ENCODE measurements at regions not wholly inside any gene's neighbourhood (a gene's known extent, or its start where the extent isn't known, plus 50 kb on each side); places are given as distances from the start of the nearest gene placed in this dataset.

GRCh38 chr17:12296209-12296625, 275.5 kb downstream of the MAP2K4 start:
- DNase-seq = no peak

DNA sequence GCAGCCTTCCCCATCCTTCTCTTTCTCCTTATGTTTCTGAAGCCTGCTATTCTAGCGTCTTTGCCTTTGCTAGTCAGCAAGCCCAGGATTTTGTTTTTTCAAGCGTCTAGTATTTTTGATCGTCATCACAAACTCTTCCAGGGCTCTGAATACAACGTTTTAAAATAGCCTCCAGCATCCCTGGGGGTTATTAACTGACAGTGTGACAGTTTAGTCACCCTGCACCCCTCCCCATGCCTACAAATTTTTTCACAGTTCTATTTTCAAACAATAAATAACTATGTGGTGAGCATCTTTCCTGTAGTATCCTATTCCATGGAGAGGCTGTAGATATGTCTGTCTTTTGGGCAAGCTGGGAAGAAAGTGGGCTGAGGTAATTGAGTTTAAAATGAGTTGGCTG, 280.9 kb downstream of the MAP2K4 start:
- DNase-seq = no peak

- no peak for DNase-seq
Measured at GRCh38 chr17:12302711-12303110, 282.0 kb downstream of the MAP2K4 start.

- DNase-seq = no peak
Measured at GRCh38 chr17:12310811-12311210, 290.1 kb downstream of the MAP2K4 start.

- DNase-seq = no peak
Measured at GRCh38 chr17:12312692-12313091, 292.0 kb downstream of the MAP2K4 start.

- DNase-seq = no peak
Measured at GRCh38 chr17:12313786-12314185, 293.1 kb downstream of the MAP2K4 start.

- no peak for DNase-seq
Measured at GRCh38 chr17:12316021-12316420, 295.3 kb downstream of the MAP2K4 start.

GRCh38 chr17:12318571-12319266, 298.0 kb downstream of the MAP2K4 start:
- no peak for DNase-seq

DNA sequence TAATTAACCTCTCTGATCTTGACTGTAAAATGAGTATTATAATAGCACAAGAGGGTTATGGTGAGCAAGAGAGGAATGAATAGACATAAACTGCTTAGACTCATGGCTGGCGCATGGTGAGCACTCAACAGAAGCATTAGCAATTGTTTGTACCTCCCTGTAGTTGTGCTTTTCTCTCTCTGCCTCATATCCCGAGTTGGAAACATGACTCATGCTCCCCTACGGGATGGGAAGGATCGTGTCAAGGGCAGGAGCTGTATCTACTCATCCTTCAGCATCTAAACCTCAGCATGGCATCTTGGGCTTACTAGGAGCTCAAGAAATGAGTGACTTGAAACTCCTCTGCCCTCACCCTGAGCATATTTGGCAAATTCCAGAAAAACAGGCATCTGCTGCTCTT, 299.6 kb downstream of the MAP2K4 start:
- no peak for DNase-seq

DNA sequence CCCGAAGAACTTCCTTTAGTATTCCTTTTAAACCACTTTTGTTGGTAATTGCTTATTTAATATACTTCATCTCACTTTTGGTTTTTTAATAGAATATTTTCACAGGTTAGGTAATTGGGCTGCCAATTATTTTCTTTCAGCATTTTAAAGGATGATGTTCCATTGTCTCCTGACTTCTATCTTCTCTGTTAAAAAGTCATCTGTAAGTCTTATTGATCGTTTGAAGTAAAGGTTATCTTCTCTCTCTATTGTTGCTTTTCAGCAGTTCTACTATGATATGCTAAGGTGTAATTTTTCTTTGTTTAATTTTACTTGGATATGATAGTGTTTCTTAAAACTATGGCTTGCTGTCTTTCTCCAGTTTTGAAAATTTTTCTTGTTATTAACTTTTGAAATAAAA, 307.5 kb downstream of the MAP2K4 start:
- DNase-seq = no peak

- DNase-seq = no peak
Measured at GRCh38 chr17:12330456-12330855, 309.8 kb downstream of the MAP2K4 start.

DNA sequence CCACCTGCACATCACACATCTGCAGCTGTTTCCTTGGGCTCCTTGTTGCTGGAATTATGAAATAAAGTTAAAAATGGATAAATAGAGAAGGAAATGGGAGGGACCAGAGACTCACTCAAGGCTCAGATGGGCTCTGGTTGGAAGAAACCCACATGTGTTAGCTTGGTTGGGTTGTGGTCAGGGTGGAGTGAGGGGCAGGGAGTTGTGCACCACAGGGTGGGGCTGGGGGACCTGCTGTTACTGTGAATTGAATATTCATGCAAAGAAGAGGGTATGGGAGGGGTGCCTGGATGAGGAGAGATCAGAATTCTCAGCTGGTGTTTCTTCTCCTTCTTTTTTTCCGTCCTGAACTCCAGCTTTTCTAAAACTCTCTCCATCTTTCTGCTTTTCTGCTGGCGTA, 320.7 kb downstream of the MAP2K4 start:
- DNase-seq = no peak

DNA sequence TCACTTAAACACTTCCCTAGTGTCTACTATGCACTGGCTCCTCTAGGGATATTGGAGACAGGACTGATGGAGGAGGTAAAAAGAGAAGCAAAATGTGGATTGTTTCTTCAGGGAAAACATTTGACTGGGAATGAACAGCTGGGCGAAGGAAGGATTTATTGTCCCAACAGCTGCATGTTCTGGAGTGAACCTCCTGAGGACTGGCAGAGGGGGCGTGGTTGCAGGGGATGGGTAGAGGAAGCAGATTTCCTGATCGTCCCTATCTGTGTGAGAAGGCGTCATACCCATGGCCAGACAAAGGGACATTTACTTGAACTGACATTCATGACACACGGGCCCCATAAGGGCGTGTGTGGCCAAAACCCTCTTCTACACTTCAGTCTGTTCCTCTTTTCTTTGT, 321.5 kb downstream of the MAP2K4 start:
- DNase-seq = no peak

- DNase-seq = no peak
Measured at GRCh38 chr17:12342609-12343435, 322.1 kb downstream of the MAP2K4 start.

DNA sequence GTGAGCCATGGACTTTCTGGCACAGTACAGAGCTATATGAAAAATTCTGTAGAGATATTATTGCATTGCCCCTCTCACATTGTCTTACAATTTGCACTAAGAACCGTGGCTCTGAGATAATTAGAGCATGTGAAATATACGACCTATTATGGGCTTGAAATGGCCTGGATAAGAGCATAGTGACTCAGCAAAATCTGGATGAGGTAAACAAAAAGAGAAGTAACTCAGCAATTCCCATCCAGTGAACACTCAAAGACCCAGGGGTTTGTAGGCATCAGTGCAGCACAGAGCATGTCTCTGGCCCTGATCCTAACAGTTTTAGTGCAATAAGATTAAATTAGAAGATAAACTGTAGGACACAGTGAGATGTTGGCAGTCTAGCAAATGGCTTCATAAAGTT, 317.2 kb upstream of the MYOCD start:
- DNase-seq = no peak

DNA sequence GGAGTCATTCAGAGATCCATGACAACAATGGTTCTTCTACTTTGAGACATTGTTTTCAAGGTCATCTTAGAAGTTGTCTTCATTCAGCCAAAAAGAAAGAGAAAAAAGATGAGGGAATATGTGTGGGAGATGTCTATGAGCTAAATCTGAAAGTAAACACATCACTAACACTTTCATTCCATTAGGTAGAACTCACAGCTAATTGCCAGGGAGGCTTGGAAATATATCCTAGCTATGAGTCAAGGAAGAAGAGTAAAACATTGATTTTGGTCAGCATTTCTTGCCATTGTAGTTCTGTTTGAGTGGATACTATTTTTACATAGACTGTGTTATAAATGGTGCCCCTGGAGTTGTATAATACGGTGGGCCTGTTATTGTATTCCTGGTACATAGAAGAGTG, 316.4 kb upstream of the MYOCD start:
- no peak for DNase-seq

DNA sequence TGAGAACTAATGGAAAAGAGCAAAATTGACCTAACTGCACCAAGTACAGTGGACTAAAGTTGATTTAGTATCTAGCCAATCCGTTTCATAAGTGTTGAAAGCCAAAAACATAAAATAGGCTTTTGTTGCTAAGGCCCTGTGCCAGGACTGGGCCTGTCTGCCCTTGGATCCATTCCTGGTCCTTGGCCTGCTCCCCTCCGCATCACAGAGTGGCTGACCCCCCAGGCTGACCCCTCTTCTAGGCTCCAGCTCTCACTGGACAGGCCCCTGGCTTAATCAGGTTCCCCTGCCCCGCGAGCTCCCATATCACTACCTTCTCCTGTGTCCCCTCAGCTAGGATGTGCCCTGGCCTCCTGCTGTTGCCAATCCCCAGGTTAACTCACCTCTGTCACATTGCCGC, 313.6 kb upstream of the MYOCD start:
- DNase-seq = no peak

DNA sequence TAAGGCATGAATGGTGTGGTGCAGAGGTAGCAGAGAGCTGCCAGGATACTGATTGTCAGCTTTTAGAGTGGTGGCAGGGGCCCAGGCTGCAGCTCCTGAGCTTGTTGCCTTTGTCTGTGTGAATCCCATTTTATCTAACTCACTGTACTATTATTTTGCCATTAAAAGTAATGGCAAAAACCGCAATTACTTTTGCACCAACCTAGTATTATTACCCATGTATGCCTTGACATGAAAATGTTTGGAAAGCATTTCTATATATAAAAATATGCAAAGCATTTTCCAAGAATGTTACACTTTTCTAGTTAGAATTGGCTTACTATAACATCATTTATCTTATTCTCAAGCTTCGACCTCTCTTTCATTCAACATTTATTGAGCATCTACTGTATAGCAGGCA, 308.1 kb upstream of the MYOCD start:
- DNase-seq = no peak

GRCh38 chr17:12358477-12358876, 307.2 kb upstream of the MYOCD start:
- DNase-seq = no peak

DNA sequence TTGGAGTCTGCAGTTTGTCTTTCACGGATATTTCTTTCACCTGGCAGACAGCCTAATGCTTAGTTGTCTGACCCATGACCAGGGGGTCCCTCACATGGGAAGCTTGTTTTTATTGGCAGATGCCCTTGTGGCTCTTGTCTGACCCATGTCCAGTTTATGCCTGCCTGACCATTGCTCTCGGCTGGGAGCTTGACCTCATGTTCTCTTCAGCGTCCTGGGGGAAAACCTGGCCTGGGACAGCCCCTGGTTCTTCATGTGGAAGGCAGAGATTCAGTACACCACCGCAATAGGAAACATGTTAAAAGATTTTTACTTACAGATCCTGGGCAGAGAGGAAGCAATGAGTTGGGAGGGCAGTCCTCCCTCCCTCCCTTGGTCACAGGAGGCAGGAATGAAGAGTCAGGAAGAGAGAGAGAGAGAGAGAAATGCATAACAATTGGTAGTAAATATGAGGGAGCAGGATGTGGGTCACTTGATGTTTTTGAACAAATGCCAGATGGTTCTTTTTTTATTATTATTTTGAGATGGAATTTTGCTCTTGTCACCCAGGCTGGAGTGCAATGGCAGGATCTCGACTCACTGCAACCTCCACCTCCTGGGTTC, 302.7 kb upstream of the MYOCD start:
- DNase-seq = no peak

DNA sequence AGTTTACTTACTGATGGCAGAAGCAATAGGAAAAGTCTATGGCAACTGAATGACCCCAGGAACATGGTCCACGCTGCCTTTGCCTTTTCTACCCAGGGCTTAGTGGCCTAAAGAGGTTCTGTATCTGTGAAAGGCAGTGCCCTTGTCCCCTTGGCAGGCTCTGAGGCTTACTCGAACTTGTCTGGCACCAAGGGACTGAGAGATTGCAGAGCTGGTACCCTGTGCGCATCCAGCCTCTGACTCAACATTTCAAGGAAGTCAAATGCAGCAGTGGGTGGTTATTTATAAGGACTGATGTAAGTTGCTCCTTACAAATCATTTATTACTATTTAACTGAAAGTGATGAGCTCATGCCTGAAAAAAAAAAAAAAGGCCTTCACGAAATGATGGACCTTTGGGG, 299.9 kb upstream of the MYOCD start:
- DNase-seq = no peak

- no peak for DNase-seq
Measured at GRCh38 chr17:12369065-12369464, 296.6 kb upstream of the MYOCD start.

- no peak for DNase-seq
Measured at GRCh38 chr17:12376276-12376675, 289.4 kb upstream of the MYOCD start.

DNA sequence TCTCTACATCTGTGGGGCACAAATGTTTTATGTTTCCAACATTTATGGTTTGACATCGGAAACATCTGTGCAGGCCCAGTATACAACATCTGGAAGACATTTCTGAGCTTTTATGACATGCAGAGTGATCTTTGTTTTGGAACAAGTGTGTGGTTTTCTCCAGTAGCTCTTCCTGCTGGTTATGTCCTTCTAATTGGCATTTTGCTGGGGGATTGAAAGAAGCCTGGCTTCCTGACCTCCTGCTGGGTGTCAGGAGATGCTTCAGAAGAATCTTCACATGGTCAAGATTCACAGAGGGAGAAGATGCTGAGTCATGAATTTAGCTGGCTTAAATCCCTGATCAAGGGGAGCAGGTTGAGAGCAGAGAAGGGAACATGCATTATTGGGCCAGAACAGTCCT, 279.5 kb upstream of the MYOCD start:
- no peak for DNase-seq

Measured in NCI-H226 (cell line).